HepG2 (cell line): ENCODE measurements at regions not wholly inside any gene's neighbourhood (a gene's known extent, or its start where the extent isn't known, plus 50 kb on each side); places are given as distances from the start of the nearest gene placed in this dataset.
A peak's percentile ranks its signal among the peaks of the same experiment; 100 is the strongest.

Experiments used
- ATAC-seq: fragments of 200-7000 bp; cut with Tn5 transposase; 3 replicates; pipeline ENCODE4 v1.9.1; 2020; ENCODE audit warnings: mild to moderate bottlenecking, moderate library complexity
- BruUV-seq: library from RNA; stranded (reverse); fragments of 400-500 nt; replicated peaks from 2 replicates; lab custom pipeline; 2021; lab: Mats Ljungman, UMichigan
- CTCF ChIA-PET: fragments of 300-600 bp; formaldehyde crosslinking; extraction: SDS; loops from one replicate; lab custom pipeline; 2021; ENCODE audit warnings: low total read pairs, inconsistent platforms, low intra/inter-chr PET ratio; lab: Yijun Ruan, JAX
- POLR2A ChIA-PET: fragments of 350-600 bp; sonication (Branson Sonifier 250); formaldehyde crosslinking; loops from one replicate; lab custom pipeline; 2020; ENCODE audit warnings: antibody characterized with exemption, inconsistent platforms; lab: Yijun Ruan, JAX
- DNase-seq: peaks from one replicate; pipeline ENCODE4 v3.0.0-alpha.2; 2015; ENCODE audit warnings: low spot score
- FAIRE-seq: peaks from 3 replicates; lab custom pipeline; 2011; peaks lifted over from hg19 to GRCh38; lab: Jason Lieb, UNC
- H2AFZ ChIP-seq: one replicate; pipeline ENCODE4 v1.6.1; 2011; ENCODE audit warnings: low read length, inconsistent platforms
- H3K27ac ChIP-seq: fragments of 300-600 bp; 3 replicates; pipeline ENCODE4 v1.8.0; 2011; ENCODE audit warnings: mixed run types, mild to moderate bottlenecking, mixed read lengths, low read length, inconsistent platforms; ENCODE audit not compliant: insufficient read depth; ENCODE audit errors: extremely low read length
- H3K27me3 ChIP-seq, 2 experiments: fragments of 200-600 bp in 1 of 2; 2 replicates in 1 of 2; 3 replicates in 1 of 2; pipeline versions ENCODE4 v1.6.0 to v1.8.0; 2011; ENCODE audit warnings: low read length in 2 of 2, mild to moderate bottlenecking in 2 of 2, moderate library complexity in 2 of 2, inconsistent platforms in 1 of 2; ENCODE audit not compliant: insufficient read depth in 2 of 2, control insufficient read depth in 1 of 2
- H3K36me3 ChIP-seq, 2 experiments: fragments of 200-600 bp in 1 of 2; replicated peaks in 1 of 2; 2 replicates in 1 of 2; 3 replicates in 1 of 2; pipeline versions ENCODE4 v1.5.1 to v1.8.0; 2011; ENCODE audit warnings: low read length in 2 of 2, inconsistent platforms in 1 of 2; ENCODE audit not compliant: insufficient read depth in 2 of 2, control insufficient read depth in 1 of 2
- H3K4me1 ChIP-seq: 2 replicates; pipeline ENCODE4 v1.5.1; 2012; ENCODE audit warnings: low read length, inconsistent platforms; ENCODE audit not compliant: insufficient read depth
- H3K4me2 ChIP-seq: 2 replicates; pipeline ENCODE4 v1.6.0; 2011; ENCODE audit warnings: low read depth, low read length, inconsistent platforms
- H3K4me3 ChIP-seq, 3 experiments: fragments of 200-600 bp in 1 of 3; sonication (generic), shearing (Covaris generic) in 1 of 3; replicated peaks in 1 of 3; 2 replicates each; pipeline ENCODE4 v1.5.1; 2011 to 2016; ENCODE audit warnings: low read length in 3 of 3, inconsistent platforms in 2 of 3, low read depth in 2 of 3, mild to moderate bottlenecking in 2 of 3, control low read depth in 1 of 3, mixed read lengths in 1 of 3; ENCODE audit not compliant: insufficient read depth in 1 of 3
- H3K79me2 ChIP-seq: one replicate; pipeline ENCODE4 v1.6.1; 2011; ENCODE audit warnings: low read length, inconsistent platforms; ENCODE audit not compliant: insufficient read depth
- H3K9ac ChIP-seq: 2 replicates; pipeline ENCODE4 v1.6.0; 2011; ENCODE audit warnings: mild to moderate bottlenecking, low read depth, low read length, inconsistent platforms; ENCODE audit not compliant: insufficient read depth
- H3K9me3 ChIP-seq: 2 replicates; pipeline ENCODE4 v1.5.1; 2012; ENCODE audit warnings: mild to moderate bottlenecking, low read length
- H4K20me1 ChIP-seq: 2 replicates; pipeline ENCODE4 v1.6.0; 2011; ENCODE audit warnings: inconsistent platforms, mild to moderate bottlenecking, low read length, moderate library complexity; ENCODE audit not compliant: insufficient read depth
- FOXO1 ChIP-seq: sonication (generic); formaldehyde crosslinking; IDR thresholded peaks from 2 replicates; pipeline ENCODE4 v1.4.0; 2020; ENCODE audit warnings: missing genetic modification reagents
- HNF4A ChIP-seq: sonication (generic); formaldehyde crosslinking; IDR thresholded peaks from 2 replicates; pipeline ENCODE4 v1.4.0; 2020; ENCODE audit warnings: missing genetic modification reagents
- NAIF1 ChIP-seq: sonication (generic); formaldehyde crosslinking; IDR thresholded peaks from 2 replicates; pipeline ENCODE4 v1.5.0; 2020; ENCODE audit warnings: mild to moderate bottlenecking, missing genetic modification reagents, borderline replicate concordance
- SIX1 ChIP-seq: sonication (generic); formaldehyde crosslinking; IDR thresholded peaks from 2 replicates; pipeline ENCODE4 v1.4.0; 2020; ENCODE audit warnings: missing genetic modification reagents, borderline replicate concordance
- ZNF644 ChIP-seq: IDR thresholded peaks from 2 replicates; pipeline ENCODE4 v1.6.1; 2016; ENCODE audit warnings: low read depth
- WGBS: methylation state at CpG from one replicate; pipeline ENCODE4 v1.1.6; 2017; ENCODE audit warnings: low lambda C conversion rate; 5-methylcytosine and 5-hydroxymethylcytosine counted together
- in situ Hi-C: cut with HindIII; loops from 2 replicates; pipeline ENCODE4 v1.10.0; 2017; ENCODE audit warnings: low pct_unique_long_range_greater_than_20kb; ENCODE audit not compliant: extremely low pct_ligation_motif_present
- intact Hi-C: fragments of 100-400 bp; cut with micrococcal nuclease; formaldehyde crosslinking; loops from one replicate; pipeline ENCODE4 v1.10.0; 2022; ENCODE audit not compliant: unreplicated experiment
- TF ChIP-seq, protein P1 (sequence below): conservative IDR thresholded peaks from 2 replicates; pipeline ENCODE4 v1.6.1; 2018; ENCODE audit warnings: missing genetic modification reagents
- TF ChIP-seq, protein P2 (sequence below): IDR thresholded peaks from 2 replicates; pipeline ENCODE4 v1.4.0; 2020; ENCODE audit warnings: mild to moderate bottlenecking, missing genetic modification reagents
- TF ChIP-seq, protein P3 (sequence below): sonication (generic); formaldehyde crosslinking; IDR thresholded peaks from one replicate; pipeline ENCODE4 v1.5.1; 2020; ENCODE audit warnings: mild to moderate bottlenecking, missing genetic modification reagents; ENCODE audit errors: not compliant biosample characterization

DNA sequence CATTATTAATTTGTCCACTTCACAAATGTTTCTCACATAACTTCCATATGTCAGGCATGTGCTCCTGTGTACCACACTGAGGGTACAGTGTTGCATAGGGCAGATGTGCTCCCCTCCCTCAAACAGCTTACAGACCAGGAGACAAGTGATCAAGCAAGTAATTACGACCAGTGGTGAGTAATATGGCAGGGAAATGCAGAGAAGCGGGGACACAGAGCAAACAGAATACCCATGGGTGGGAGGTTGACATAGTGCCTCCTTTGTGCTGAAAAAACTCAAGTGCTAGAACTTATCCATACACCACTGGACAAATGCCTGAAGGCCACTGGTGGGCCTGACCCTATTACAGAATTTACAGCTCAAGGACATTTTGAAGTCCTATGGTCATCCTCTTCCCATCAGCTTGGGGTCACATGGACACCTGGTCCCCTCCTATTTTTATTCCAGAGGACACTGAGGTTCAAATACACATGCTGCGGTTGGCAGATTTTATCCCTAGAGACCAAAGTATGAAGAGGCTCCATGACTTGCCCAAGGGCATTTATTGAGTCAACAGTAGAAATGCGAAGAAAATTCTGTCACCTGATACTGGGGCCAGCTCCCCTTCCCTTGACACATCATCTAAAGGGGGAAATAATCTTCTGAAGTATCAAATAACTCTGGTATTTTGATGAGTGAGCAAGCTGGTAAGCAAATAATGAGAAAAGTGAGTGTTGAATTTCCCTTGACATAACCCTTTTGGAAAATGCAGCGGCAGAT, 116.6 kb downstream of the QRSL1 start:
- in situ Hi-C loops: no loop called here
- peak; percentile 35 for DNase-seq
- TF ChIP-seq, protein P1, sequence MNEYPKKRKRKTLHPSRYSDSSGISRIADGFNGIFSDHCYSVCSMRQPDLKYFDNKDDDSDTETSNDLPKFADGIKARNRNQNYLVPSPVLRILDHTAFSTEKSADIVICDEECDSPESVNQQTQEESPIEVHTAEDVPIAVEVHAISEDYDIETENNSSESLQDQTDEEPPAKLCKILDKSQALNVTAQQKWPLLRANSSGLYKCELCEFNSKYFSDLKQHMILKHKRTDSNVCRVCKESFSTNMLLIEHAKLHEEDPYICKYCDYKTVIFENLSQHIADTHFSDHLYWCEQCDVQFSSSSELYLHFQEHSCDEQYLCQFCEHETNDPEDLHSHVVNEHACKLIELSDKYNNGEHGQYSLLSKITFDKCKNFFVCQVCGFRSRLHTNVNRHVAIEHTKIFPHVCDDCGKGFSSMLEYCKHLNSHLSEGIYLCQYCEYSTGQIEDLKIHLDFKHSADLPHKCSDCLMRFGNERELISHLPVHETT: no peak
- no peak for TF ChIP-seq FOXO1 (CRISPR knock-in tag)
- TF ChIP-seq, protein P2, sequence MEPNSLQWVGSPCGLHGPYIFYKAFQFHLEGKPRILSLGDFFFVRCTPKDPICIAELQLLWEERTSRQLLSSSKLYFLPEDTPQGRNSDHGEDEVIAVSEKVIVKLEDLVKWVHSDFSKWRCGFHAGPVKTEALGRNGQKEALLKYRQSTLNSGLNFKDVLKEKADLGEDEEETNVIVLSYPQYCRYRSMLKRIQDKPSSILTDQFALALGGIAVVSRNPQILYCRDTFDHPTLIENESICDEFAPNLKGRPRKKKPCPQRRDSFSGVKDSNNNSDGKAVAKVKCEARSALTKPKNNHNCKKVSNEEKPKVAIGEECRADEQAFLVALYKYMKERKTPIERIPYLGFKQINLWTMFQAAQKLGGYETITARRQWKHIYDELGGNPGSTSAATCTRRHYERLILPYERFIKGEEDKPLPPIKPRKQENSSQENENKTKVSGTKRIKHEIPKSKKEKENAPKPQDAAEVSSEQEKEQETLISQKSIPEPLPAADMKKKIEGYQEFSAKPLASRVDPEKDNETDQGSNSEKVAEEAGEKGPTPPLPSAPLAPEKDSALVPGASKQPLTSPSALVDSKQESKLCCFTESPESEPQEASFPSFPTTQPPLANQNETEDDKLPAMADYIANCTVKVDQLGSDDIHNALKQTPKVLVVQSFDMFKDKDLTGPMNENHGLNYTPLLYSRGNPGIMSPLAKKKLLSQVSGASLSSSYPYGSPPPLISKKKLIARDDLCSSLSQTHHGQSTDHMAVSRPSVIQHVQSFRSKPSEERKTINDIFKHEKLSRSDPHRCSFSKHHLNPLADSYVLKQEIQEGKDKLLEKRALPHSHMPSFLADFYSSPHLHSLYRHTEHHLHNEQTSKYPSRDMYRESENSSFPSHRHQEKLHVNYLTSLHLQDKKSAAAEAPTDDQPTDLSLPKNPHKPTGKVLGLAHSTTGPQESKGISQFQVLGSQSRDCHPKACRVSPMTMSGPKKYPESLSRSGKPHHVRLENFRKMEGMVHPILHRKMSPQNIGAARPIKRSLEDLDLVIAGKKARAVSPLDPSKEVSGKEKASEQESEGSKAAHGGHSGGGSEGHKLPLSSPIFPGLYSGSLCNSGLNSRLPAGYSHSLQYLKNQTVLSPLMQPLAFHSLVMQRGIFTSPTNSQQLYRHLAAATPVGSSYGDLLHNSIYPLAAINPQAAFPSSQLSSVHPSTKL (CRISPR knock-in tag): peak; percentile 31; the same call in 1 of the 2 replicates
- TF ChIP-seq, protein P3, sequence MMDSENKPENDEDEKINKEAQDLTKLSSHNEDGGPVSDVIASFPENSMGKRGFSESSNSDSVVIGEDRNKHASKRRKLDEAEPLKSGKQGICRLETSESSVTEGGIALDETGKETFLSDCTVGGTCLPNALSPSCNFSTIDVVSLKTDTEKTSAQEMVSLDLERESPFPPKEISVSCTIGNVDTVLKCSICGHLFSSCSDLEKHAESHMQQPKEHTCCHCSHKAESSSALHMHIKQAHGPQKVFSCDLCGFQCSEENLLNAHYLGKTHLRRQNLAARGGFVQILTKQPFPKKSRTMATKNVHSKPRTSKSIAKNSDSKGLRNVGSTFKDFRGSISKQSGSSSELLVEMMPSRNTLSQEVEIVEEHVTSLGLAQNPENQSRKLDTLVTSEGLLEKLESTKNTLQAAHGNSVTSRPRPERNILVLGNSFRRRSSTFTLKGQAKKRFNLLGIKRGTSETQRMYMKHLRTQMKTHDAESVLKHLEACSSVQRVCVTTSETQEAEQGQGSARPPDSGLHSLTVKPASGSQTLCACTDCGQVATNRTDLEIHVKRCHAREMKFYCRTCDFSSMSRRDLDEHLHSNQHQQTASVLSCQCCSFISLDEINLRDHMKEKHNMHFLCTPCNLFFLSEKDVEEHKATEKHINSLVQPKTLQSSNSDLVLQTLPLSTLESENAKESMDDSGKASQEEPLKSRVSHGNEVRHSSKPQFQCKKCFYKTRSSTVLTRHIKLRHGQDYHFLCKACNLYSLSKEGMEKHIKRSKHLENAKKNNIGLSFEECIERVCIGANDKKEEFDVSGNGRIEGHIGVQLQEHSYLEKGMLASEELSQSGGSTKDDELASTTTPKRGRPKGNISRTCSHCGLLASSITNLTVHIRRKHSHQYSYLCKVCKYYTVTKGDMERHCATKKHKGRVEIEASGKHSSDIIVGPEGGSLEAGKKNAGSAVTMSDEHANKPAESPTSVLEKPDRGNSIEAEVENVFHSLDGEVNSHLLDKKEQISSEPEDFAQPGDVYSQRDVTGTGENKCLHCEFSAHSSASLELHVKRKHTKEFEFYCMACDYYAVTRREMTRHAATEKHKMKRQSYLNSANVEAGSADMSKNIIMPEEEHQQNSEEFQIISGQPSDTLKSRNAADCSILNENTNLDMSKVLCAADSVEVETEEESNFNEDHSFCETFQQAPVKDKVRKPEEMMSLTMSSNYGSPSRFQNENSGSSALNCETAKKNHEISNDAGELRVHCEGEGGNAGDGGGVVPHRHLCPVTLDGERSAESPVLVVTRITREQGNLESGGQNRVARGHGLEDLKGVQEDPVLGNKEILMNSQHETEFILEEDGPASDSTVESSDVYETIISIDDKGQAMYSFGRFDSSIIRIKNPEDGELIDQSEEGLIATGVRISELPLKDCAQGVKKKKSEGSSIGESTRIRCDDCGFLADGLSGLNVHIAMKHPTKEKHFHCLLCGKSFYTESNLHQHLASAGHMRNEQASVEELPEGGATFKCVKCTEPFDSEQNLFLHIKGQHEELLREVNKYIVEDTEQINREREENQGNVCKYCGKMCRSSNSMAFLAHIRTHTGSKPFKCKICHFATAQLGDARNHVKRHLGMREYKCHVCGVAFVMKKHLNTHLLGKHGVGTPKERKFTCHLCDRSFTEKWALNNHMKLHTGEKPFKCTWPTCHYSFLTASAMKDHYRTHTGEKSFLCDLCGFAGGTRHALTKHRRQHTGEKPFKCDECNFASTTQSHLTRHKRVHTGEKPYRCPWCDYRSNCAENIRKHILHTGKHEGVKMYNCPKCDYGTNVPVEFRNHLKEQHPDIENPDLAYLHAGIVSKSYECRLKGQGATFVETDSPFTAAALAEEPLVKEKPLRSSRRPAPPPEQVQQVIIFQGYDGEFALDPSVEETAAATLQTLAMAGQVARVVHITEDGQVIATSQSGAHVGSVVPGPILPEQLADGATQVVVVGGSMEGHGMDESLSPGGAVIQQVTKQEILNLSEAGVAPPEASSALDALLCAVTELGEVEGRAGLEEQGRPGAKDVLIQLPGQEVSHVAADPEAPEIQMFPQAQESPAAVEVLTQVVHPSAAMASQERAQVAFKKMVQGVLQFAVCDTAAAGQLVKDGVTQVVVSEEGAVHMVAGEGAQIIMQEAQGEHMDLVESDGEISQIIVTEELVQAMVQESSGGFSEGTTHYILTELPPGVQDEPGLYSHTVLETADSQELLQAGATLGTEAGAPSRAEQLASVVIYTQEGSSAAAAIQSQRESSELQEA (CRISPR knock-in tag): no peak
- no peak for TF ChIP-seq ZNF644 (CRISPR knock-in tag)
- TF ChIP-seq NAIF1 (CRISPR knock-in tag): no peak
- TF ChIP-seq HNF4A (CRISPR knock-in tag): no peak
- peak; percentile 23; the same call in 1 of the 2 replicates for TF ChIP-seq SIX1 (CRISPR knock-in tag)

More for the DNA sequence above, 116.6 kb downstream of the QRSL1 start:
- Histone ChIP-seq H4K20me1 (no peaks in the 10 kb centered on the region), H3K9me3 (no peaks in the 10 kb centered on the region), H3K27ac (no peak overlapping the region), H3K36me3 (no peaks in the 10 kb centered on the region), H3K4me3 (no peak overlapping the region), H3K27me3 (no peaks in the 10 kb centered on the region), H2AFZ (no peak overlapping the region), H3K79me2 (no peaks in the 10 kb centered on the region), H3K4me2 (no peak overlapping the region), H3K9ac (no peak overlapping the region), H3K4me1 (peaks cover 52% of the 10 kb centered on the region)
- intact Hi-C loops: no loop called here
- no TSS peak for BruUV-seq
- ChIA-PET CTCF (no interaction called here), POLR2A (no interaction called here)
- ATAC-seq (no peak; the same call in 1 of the 3 replicates), FAIRE-seq (no peak)
- WGBS: 70% methylated on average over 5 of the region's 5 CpGs
